Umbilical cord (tissue), 1 donor: ENCODE measurements at regions not wholly inside any gene's neighbourhood (a gene's known extent, or its start where the extent isn't known, plus 50 kb on each side); places are given as distances from the start of the nearest gene placed in this dataset.

Experiments
- DNase-seq: peaks from one replicate; pipeline ENCODE4 v3.0.0-alpha.2; 2015; ENCODE audit warnings: low spot score

- no peak for DNase-seq
Measured at GRCh38 chr4:127140306-127140705, 492.5 kb upstream of the INTU start.

- no peak for DNase-seq
Measured at GRCh38 chr4:127141856-127142255, 490.9 kb upstream of the INTU start.

- DNase-seq = no peak
Measured at GRCh38 chr4:127143460-127144195, 489.1 kb upstream of the INTU start.

- no peak for DNase-seq
Measured at GRCh38 chr4:127145006-127145540, 487.7 kb upstream of the INTU start.

GRCh38 chr4:127148165-127148564 lies 484.6 kb upstream of the INTU start:
- DNase-seq = peak; percentile 19

- DNase-seq = no peak
Measured at GRCh38 chr4:127149086-127149485, 483.7 kb upstream of the INTU start.

GRCh38 chr4:127151941-127152340 lies 480.8 kb upstream of the INTU start:
- DNase-seq = no peak

GRCh38 chr4:127155116-127155515 lies 477.6 kb upstream of the INTU start:
- no peak for DNase-seq

- DNase-seq = no peak
Measured at GRCh38 chr4:127155555-127155954, 477.2 kb upstream of the INTU start.

GRCh38 chr4:127162741-127163140 lies 470.0 kb upstream of the INTU start:
- no peak for DNase-seq

- no peak for DNase-seq
Measured at GRCh38 chr4:127165971-127166370, 466.8 kb upstream of the INTU start.

- no peak for DNase-seq
Measured at GRCh38 chr4:127174201-127174600, 458.6 kb upstream of the INTU start.

- DNase-seq = no peak
Measured at GRCh38 chr4:127174616-127175015, 458.1 kb upstream of the INTU start.

GRCh38 chr4:127179256-127180087 lies 453.3 kb upstream of the INTU start:
- DNase-seq = no peak

GRCh38 chr4:127181001-127181400 lies 451.8 kb upstream of the INTU start:
- no peak for DNase-seq

GRCh38 chr4:127182687-127183086 lies 450.1 kb upstream of the INTU start:
- DNase-seq = no peak

- peak; percentile 17 for DNase-seq
Measured at GRCh38 chr4:127188847-127189246, 443.9 kb upstream of the INTU start.

GRCh38 chr4:127194281-127194680 lies 438.5 kb upstream of the INTU start:
- no peak for DNase-seq

GRCh38 chr4:127196655-127197352 lies 436.0 kb upstream of the INTU start:
- DNase-seq = no peak

GRCh38 chr4:127203562-127204200 lies 429.1 kb upstream of the INTU start:
- peak; percentile 15 for DNase-seq

- no peak for DNase-seq
Measured at GRCh38 chr4:127204322-127204721, 428.4 kb upstream of the INTU start.
